ENCODE measurements at regions not wholly inside any gene's neighbourhood (a gene's known extent, or its start where the extent isn't known, plus 50 kb on each side); places are given as distances from the start of the nearest gene placed in this dataset.

DNA sequence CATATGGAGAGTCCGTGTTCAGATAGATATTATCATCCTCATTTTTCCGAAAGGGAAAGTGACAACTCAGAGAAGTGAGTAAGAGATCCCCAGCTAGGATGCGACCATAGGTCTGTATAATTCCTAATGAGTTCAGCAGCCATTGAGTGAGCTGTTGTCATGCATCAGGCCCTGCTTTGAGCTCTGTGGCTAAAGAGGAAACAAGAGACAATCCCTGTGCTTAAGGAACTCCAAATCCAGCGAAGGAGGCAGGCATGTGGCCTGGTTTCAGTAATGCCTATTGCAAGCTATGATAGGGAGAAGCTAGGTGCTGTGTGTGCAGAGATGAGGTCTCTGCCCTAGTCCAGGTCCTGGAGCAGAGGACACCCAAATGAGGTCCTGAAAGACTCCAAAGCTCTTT lies 192.8 kb downstream of the ACTL7B start:
- DNase-seq (ENCODE audit: extremely low read depth, low read depth) = no peak
- no peak overlapping the region for H3K4me3 ChIP-seq (replicated peaks; ENCODE audit: low read depth, low read length)
- TF ChIP-seq, protein P1, sequence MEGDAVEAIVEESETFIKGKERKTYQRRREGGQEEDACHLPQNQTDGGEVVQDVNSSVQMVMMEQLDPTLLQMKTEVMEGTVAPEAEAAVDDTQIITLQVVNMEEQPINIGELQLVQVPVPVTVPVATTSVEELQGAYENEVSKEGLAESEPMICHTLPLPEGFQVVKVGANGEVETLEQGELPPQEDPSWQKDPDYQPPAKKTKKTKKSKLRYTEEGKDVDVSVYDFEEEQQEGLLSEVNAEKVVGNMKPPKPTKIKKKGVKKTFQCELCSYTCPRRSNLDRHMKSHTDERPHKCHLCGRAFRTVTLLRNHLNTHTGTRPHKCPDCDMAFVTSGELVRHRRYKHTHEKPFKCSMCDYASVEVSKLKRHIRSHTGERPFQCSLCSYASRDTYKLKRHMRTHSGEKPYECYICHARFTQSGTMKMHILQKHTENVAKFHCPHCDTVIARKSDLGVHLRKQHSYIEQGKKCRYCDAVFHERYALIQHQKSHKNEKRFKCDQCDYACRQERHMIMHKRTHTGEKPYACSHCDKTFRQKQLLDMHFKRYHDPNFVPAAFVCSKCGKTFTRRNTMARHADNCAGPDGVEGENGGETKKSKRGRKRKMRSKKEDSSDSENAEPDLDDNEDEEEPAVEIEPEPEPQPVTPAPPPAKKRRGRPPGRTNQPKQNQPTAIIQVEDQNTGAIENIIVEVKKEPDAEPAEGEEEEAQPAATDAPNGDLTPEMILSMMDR (IDR thresholded peaks at IDR 0.05; ENCODE audit: low read depth, low read length, missing control alignments) = no peak

DNA sequence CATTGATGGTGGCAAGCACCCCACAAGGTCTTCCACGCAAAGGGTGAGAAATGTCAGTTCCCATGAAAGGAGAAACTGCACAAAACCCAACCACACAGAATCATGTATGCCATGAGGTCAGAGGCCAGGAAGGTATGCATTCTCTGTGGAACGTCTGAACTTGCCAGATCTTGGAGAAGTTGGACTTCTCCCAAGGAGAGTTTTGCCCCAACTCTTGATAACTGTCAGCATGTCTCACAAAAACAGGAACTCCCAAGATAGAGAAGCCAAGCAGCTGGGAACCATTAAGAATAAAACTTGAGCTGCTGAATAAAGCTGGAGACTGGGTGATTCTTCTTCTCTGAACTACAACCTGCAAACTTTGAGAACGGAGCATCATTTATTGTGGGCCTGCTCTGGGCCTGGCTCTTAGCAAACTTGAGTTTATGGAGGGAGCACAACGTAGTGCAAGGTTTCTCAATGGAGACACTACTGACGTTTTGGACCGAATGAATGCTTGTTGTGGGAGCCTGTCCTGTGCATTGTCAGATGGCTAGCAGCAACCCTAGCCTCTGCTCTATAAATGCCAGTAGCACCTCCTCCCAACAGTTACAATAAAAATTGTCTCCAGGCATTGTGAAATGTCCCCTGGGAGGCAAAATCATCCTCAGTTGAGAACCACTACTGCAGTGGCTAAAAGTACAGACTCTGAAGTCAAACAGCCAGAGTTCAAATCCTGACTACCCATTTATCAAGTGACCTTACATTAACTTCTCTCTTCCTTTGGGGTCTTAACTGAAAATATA lies 193.5 kb downstream of the ACTL7B start:
- DNase-seq (ENCODE audit: extremely low read depth, low read depth) = no peak
- TF ChIP-seq, protein P1 (IDR thresholded peaks at IDR 0.05; ENCODE audit: low read depth, low read length, missing control alignments) = no peak
- H3K4me3 ChIP-seq (replicated peaks; ENCODE audit: low read depth, low read length) = no peak overlapping the region

DNA sequence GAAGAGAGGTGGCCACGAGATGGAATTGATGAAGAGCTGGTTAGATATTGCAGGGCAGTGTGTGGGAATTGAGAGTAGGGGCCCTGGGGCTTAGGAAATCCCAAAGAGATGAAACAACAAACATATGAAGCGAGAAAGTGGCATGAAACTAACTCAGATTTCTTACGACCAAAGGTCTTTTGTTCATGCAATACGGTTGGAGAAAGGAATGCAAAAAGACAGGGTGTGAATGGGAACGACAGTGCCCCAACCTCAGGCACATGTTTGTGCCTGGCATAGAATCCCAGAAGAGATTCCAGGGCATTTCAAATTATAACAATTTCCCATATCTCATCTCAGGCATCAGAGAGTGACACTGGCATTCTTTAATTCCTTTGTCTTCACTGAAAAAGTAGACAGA lies 199.2 kb downstream of the ACTL7B start:
- no peak for DNase-seq (ENCODE audit: extremely low read depth, low read depth)
- TF ChIP-seq, protein P1 (IDR thresholded peaks at IDR 0.05; ENCODE audit: low read depth, low read length, missing control alignments) = no peak
- H3K4me3 ChIP-seq (replicated peaks; ENCODE audit: low read depth, low read length) = no peak overlapping the region

DNA sequence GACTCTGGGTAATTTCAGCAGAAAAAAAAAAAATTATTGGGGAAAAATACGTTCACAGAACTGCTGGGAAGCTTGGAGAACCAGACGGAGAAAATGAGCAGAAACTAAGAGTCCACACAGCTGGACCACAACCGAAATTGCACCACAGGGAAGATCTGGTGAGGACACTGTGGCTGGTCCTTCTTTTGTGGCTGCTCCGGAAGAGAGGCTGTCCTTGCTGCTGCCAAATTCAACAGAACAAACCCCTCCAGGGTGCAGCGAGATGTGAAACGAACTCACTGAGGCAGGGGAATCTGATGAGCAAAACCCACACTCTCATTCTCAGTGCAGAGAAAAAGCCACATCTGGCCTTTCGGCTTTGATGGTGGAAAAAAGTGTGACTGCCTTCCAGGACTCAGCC lies 200.0 kb downstream of the ACTL7B start:
- TF ChIP-seq, protein P1 (IDR thresholded peaks at IDR 0.05; ENCODE audit: low read depth, low read length, missing control alignments) = no peak
- DNase-seq (ENCODE audit: extremely low read depth, low read depth) = no peak

DNA sequence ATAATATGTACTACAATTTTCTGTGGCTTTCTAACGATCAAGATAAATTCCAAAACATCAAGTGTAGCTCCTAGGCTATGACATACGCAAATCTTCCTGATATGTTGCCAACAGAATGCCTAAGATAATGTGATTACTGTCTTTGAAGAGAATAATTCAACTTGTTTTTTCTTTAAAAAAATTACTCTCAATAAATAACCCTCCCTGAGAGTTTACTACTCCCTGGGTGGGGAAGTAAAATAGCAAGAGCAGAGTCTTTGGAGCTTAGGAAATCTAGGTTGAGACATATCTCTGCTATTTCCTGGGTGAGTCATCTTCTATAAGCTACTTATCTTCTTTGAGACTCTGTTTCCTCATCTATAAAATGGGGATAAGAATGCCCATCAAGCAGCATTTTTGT lies 201.2 kb downstream of the ACTL7B start:
- DNase-seq (ENCODE audit: extremely low read depth, low read depth) = no peak
- TF ChIP-seq, protein P1 (IDR thresholded peaks at IDR 0.05; ENCODE audit: low read depth, low read length, missing control alignments) = no peak
- no peak overlapping the region for H3K4me3 ChIP-seq (replicated peaks; ENCODE audit: low read depth, low read length)

More for the DNA sequence above, 200.0 kb downstream of the ACTL7B start:
- no peak overlapping the region for H3K4me3 ChIP-seq (replicated peaks; ENCODE audit: low read depth, low read length)

DNA sequence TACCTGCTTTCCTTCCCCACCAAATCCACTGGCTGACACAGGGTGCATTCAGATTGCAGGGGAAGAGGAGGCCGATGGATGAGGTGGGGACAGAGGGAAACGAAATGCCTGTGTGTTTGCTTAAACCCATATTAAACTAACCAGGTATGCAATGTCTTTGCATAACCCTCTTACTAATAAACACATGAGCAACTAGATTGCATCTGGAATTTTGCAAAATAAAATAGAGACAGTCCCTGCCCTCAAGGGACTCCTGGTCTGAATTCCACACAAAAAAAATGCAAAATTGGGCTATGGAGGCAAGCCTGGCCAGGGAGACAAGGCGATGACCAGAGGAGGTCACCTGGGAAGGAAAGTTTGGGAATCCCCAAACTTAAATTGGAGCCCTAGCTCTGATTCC lies 202.9 kb downstream of the ACTL7B start:
- TF ChIP-seq, protein P1 (IDR thresholded peaks at IDR 0.05; ENCODE audit: low read depth, low read length, missing control alignments) = no peak
- no peak for DNase-seq (ENCODE audit: extremely low read depth, low read depth)
- H3K4me3 ChIP-seq (replicated peaks; ENCODE audit: low read depth, low read length) = no peak overlapping the region

DNA sequence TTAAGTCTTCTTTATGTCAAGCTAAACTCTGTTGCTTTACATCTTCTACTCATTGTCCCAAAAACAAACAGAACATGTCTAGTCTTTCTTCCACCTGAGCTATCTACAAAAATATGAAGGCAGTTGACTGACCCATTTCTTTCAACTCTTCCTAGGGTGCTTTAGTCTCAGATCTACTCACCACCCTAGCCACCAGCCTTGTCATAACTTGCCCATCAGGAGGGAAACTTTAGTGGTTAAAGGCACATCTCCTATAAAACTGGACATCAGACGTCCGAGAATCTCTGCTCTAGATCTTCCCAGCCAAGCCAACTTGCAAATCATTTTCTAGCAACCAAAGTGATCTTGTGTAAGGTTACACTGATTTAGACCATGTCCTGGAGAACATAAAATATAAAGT lies 205.0 kb downstream of the ACTL7B start:
- TF ChIP-seq, protein P1 (IDR thresholded peaks at IDR 0.05; ENCODE audit: low read depth, low read length, missing control alignments) = no peak
- no peak overlapping the region for H3K4me3 ChIP-seq (replicated peaks; ENCODE audit: low read depth, low read length)
- DNase-seq (ENCODE audit: extremely low read depth, low read depth) = no peak

All from HFF-Myc (cell line).